ENCODE measurements at regions not wholly inside any gene's neighbourhood (a gene's known extent, or its start where the extent isn't known, plus 50 kb on each side); places are given as distances from the start of the nearest gene placed in this dataset.

DNA sequence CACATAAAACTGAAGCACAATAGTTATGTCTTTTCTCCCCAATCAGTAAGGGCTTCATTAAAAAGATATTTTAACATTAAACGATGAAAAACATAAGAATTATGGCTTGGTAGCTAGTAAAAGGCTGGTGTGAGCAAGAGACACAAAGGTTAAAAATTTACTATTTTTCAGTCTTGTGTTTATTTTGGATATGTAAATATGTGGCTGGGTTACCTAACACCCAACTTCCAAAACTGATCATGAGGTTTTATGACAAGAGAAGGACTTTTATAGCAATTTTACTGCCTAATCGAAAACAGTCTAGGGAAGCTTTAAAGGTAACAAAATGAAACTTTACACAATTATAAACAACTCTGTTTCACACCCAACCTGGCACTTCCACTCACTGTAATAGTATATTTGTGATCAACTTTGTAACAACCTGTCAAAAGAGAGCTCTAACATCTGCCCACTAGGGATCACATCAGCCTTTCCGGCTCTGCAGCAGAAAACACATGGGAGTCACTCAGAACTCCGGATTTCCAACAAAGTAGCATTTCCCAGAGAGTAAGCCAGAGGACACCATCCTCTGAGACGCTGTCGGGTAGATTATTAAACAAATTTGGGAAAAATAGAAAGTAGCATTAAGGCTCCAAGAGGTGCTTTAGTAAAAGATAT, 123.4 kb upstream of the C2CD4B start:
- TF ChIP-seq, protein P1, sequence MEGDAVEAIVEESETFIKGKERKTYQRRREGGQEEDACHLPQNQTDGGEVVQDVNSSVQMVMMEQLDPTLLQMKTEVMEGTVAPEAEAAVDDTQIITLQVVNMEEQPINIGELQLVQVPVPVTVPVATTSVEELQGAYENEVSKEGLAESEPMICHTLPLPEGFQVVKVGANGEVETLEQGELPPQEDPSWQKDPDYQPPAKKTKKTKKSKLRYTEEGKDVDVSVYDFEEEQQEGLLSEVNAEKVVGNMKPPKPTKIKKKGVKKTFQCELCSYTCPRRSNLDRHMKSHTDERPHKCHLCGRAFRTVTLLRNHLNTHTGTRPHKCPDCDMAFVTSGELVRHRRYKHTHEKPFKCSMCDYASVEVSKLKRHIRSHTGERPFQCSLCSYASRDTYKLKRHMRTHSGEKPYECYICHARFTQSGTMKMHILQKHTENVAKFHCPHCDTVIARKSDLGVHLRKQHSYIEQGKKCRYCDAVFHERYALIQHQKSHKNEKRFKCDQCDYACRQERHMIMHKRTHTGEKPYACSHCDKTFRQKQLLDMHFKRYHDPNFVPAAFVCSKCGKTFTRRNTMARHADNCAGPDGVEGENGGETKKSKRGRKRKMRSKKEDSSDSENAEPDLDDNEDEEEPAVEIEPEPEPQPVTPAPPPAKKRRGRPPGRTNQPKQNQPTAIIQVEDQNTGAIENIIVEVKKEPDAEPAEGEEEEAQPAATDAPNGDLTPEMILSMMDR (IDR thresholded peaks at IDR 0.05; ENCODE audit: low read depth, low read length), result no peak
- no peak for TF ChIP-seq EZH2phosphoT487 (IDR thresholded peaks at IDR 0.05; ENCODE audit: low read depth)

Measured in OCI-LY3 (cell line).